Globus pallidus (tissue), 1 donor: ENCODE measurements at regions not wholly inside any gene's neighbourhood (a gene's known extent, or its start where the extent isn't known, plus 50 kb on each side); places are given as distances from the start of the nearest gene placed in this dataset.
A peak's percentile ranks its signal among the peaks of the same experiment; 100 is the strongest.
"Not testable (repeated sequence)": the region's sequence is repeated elsewhere in the genome, so short reads cannot be mapped to it uniquely, and the experiment has no call there.

Source experiments
- DNase-seq: peaks from one replicate; pipeline ENCODE4 v3.0.0-alpha.2; 2015; ENCODE audit warnings: low spot score

DNA sequence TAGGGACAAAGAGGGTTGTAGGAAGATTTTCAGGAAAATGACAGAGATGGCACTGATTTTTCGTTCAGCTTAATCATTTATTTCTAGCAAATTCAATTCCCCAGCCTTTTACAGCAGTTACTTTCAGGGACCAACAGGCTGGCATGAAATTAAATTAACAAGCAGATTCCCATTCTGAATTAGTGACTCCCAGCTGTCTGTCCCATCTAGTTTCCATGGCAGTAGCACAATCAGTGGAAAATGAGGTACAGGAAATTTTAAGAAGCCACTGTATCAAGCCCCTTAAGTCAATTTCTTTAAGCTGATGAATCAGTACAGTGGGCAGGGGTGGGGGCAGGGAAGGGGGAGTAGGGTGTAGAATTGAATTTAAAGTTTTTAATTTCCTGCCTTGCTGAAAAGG is 121.1 kb upstream of the TEX13C start:
- no peak for DNase-seq

DNA sequence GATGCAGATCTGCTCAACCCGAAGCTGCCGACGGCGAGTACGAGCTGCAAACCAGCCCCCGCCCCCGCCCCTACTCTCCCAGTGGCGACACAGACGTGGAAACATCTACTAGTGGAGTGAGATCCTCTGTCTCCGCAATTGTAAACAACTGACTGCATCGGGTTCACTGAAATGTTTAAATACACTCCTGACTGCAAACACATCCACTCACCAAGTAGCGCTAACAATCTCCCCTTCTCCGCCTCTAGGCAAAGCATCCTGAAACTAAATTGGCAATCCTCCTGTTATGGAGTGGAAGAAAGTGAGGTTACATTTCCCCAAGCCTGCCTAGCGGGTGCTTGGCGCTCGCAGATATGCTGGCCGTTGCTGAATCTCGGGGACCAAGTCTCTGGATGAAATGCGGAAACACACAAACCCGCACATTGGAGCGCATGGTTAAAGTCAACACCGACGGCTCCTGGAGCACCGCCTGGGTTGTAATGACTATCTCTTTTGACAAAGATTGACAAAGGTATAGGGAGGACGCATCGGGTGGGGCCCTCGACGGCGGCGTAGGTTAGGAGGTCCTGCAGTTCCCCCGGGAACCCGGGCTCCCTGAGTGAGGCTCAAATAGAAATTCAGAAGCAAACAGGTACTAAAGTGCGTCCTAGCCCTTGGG is 117.0 kb upstream of the TEX13C start:
- no peak for DNase-seq

DNA sequence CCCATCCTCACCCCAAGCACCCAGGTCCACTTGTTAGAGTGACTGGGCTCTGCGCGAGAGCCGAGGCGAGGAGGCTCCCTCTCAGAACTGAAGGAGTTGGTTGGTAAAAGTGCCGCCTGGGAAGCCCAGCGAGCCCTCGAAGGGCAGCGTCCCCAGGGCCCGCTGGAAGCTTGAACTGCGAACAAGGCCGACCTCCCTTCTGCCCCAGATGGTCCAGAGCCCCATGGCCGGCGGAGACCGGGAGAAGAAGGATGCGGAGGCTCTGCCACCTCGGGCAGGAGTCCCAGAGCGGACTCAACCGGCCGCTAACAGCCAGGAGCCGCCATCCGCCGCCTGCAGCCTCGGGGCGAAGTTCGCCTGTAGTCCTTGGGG is 116.3 kb upstream of the TEX13C start:
- no peak for DNase-seq

DNA sequence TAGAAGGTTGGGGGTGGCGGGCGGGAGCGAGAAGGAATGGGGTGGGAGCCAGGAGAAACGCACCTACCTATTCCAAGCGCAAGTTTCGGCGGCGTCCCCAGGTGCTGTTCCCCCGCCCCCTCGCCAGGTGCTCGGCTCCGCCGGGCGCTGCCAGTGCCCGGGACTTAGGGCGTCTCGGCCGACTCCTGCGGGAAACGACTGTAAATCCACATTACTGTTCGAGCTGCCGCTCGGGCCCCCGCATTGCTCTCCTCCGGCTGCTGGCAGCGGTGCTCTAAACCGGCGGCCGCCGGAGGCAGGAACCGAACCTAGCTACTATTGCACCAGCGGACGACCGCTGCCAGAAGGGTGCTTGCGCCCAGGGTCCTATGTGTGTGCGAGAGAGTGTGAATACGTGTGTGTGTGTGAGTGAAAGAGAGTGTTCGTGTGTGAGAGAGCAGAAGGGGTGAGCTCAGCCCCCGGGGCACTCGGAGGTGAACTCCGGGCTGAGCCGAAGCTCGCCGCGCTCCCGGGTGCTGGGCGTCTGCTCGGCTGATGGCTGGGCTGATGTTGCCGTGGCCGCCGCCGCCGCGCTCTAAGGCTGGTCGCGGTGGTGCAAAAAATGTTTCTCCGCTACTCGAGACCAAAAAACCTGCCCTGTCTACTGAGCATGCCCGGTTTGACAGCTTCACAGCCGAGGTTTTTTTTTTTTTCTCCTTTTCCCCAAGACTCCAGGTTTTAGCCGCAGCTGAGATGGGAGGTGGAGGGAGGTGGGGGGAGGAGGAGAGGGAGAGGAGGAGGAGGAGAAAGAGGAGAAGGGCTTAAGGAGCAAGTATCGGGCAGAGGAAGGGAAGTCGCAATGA is 115.7 kb upstream of the TEX13C start:
- peak; percentile 19 for DNase-seq

DNA sequence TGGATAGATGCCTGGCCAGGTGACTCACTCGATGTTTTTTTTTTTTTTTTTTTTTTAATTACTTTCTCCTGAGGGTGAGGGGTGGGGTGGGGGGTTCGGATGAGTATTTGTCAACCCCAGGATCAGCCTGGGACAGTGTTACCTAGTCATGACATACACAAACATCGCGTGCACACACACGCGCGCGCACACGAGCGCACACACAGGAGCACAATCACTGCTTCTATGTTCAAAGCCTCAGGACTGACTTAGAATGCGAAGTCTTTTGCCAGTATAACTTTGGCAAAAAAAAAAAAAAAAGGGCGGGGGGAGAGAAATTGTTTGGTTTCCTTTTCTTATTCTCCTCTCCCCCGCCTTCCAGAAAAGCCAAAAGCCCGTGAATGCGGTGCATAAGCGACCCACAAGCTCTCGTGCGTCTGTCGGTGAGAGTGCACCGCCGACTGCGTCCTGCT is 115.0 kb upstream of the TEX13C start:
- DNase-seq = no peak

DNA sequence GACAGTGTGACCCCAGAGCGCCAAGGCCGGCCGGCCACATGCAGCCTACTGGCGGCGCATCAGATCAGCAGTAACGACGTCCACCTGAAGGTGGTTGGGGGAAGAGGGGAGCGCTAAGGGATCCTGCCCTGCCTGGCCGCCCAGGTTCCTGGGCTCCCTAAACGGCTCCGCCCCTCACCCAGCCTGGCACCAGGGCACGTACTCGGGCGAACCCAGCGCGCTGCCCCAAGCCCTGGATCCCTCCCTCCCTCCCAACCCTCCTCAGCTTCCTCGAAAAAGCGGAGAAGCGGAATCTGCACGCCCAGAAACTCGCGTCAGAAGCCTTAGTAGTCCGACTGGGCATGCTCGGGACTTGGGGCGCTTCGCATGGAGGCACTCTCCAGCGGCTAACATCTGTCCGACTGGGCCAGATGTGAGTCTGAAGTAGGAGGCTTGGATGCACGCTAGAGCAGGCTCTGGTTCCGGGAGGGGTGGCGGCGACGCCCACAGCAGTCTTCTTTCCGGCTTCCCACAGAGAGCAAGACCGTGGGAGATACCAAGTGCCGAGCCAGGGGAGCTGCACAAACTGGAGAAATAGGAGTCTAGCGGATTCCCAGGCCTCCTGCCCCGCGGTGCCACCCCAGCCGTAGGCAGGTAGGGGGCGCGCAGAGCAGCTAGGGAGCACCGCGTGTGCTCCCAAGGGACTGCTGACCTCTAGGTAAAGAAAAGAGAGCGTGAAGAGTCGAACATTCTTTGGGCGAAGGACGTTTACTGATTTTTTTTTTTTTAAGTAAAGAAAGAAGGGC is 114.3 kb upstream of the TEX13C start:
- DNase-seq = peak; percentile 14

DNA sequence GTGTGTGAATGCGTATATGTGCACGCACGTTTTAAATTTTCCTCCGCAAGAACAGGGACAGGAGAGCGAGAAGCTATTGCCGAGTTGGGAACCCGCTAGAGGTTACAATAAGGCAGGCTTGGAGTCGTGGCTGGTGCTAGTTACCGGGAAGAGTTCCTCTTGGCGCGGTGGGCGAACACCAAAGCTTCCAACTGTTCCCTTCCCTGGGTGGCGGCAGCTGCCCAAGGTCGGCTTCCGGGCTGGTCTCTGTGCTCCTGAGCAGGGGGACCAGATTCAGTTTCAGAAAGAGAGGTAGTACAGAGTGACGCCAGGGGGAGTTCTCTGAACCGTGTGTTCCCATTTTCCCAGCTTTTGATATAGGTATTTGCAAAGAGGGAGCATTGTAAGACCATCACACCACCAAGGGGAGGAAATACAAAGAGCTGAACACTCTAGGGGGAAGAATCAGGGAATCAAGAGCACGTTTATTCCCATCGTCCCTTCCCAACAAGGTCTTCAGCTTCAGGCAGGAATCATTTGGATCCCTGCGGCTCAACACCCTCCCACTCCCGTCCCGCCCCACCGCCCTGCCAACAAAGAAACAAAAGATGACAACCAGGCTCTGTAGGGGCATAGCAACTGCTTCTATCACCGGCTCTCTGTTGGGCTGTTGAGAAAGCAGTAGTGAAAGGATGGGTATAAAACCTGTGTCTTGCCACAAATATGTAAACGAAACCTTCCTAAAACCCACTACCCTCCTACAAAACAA is 113.6 kb upstream of the TEX13C start:
- no peak for DNase-seq

DNA sequence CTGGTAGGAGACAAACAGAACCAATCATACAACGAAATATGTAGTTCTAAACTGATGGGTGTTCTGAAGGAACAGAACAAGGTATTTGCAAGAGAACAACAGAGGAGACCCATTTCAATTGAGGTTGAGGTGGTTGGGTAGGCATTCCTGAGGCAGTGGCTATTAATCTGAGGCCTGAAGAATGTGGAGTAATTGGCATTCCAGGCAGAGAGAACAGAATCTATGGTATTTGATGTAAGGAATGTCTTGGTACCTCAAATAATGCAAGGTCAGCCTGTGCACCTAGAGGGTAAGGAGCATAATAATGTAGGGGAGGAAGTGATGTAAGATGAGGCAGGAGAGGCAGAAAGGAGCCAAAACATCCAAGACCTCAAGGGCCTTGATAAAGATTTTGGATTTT is 109.5 kb upstream of the TEX13C start:
- no peak for DNase-seq

DNA sequence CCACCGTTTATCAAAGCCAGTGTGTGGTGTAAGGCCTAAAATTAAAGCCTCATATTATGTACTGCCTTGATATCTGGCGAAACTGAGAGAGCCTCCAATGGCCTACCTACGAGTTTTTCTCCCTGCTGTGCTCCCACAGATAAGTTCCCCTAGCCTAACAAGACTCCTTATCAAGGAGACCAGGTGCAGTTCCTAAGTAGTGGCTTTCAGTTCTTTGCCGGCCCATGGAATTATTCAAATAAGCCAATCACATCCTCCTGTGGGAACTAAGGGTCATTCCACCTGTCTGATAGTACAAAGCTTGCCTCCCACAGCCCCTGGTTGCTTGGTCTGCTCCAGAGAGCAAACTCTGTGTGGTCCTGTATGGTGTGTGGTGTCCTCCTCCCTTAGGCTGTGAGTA is 99.8 kb upstream of the TEX13C start:
- DNase-seq = no peak

DNA sequence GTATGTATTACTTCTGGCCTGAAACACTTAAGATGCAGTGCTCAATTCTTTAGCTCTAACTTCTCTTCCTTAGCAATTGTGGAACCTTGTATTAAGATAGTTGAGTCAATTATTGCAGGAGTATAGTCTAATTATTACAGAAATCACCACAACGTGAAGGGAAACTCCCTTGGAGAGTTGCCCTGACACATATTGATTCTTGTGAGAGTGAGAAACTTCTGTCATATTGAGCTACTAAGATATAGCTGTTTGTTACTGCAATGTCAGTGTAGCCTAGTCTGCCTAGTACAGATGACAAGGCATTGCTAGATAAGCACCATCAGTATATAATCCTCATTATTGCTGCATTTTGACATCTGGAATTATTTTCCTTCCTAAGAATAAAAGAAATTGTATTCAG is 82.7 kb upstream of the TEX13C start:
- no peak for DNase-seq

DNA sequence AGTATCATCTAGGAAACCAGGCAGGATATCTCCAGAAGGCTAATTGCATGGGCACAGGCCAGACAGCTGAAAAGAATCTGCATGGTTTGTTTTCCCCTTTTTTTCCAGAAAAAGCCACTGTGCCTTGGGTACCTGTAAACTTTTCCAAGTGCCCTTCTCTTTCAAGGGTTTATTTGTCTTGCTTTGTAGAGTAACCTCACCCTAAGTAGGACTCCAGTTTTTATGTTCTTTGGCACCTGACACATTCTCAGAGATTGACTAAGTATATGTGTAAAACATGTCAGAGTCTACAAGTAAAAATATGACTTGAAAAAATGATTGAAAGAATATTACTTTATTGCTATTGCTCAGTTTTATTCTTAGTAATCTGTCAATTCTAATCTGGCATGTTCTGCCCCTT is 70.7 kb upstream of the TEX13C start:
- no peak for DNase-seq

DNA sequence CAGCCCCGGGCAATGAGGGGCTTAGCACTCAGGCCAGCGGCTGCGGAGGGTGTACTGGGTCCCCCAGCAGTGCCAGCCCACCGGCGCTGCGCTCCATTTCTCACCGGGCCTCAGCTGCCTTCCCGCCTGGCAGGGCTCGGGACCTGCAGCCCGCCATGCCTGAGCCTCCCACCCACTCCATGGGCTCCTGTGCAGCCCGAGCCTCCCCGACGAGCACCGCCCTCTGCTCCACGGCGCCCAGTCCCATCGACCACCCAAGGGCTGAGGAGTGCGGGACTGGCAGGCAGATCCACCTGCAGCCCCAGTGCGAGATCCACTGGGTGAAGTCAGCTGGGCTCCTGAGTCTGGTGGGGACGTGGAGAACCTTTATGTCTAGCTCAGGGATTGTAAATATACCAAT is 63.9 kb upstream of the TEX13C start:
- DNase-seq = not testable (repeated sequence)

DNA sequence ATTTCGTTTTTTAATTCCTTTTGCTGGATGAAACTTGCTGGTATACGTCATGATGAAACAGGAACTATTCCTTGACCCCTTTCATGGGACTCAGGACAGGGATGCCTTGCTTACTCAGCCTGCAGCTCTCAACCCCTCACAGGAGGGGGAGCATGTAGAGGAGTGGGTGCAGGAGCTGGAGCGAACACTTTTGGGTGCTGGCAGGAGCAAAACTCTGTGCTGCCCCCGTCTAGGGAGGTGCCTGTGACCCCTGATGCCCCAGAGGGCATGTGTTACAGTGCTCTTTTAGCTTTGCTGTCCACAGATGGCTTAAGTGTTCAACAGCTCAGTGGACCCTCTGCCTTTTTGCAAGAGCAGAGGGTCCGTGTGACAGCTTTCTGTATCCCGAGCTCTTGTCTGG is 56.8 kb upstream of the TEX13C start:
- DNase-seq = no peak

DNA sequence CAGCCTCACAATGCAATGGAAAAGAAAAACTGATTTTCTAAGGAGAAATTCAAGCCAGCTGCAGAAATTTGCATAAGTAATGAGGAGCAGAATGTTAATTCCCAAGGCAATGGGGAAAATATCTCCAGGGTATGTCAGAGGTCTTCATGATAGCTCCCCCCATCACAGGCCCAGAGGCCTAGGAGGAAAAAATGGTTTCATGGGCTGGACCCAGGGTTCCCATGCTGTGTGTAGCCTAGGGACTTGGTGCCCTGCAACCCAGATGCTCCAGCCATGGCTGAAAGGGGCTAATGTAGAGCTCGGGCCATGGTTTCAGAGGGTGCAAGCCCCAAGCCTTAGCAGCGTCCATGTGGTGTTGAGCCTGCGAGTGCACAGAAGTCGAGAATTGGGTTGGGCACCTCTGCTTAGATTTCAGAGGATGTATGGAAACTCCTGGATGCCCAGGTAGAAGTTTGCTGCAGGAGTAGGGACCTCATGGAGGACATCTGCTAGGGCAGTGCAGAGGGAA is 53.5 kb upstream of the TEX13C start:
- DNase-seq = no peak
